Subcutaneous abdominal adipose tissue (tissue), 5 donors: ENCODE measurements at regions not wholly inside any gene's neighbourhood (a gene's known extent, or its start where the extent isn't known, plus 50 kb on each side); places are given as distances from the start of the nearest gene placed in this dataset.

ENCODE experiments used
- H3K27ac ChIP-seq: one replicate; pipeline ENCODE4 v1.7.0; 2013; ENCODE audit warnings: low read depth, mild to moderate bottlenecking, inconsistent platforms, low read length, moderate library complexity
- H3K27me3 ChIP-seq, 5 donors: one replicate each; pipeline ENCODE4 v1.7.0; 2013; ENCODE audit warnings: low read length in 5 of 5, inconsistent platforms in 1 of 5; ENCODE audit not compliant: control insufficient read depth in 5 of 5, insufficient read depth in 4 of 5
- H3K36me3 ChIP-seq, 5 donors: one replicate each; pipeline ENCODE4 v1.7.0; 2013; ENCODE audit warnings: low read length in 5 of 5; ENCODE audit not compliant: control insufficient read depth in 5 of 5, insufficient read depth in 5 of 5
- H3K4me1 ChIP-seq, 5 donors: one replicate each; pipeline ENCODE4 v1.7.0; 2013; ENCODE audit warnings: low read length in 5 of 5, mild to moderate bottlenecking in 3 of 5, moderate library complexity in 1 of 5; ENCODE audit not compliant: control insufficient read depth in 5 of 5, insufficient read depth in 5 of 5
- H3K4me3 ChIP-seq, 5 donors: one replicate each; pipeline ENCODE4 v1.7.0; 2013; ENCODE audit warnings: low read length in 5 of 5, low read depth in 1 of 5
- H3K9ac ChIP-seq, 5 donors: one replicate each; pipeline ENCODE4 v1.7.0; 2013; ENCODE audit warnings: low read length in 5 of 5, mild to moderate bottlenecking in 4 of 5, moderate library complexity in 3 of 5
- H3K9me3 ChIP-seq, 5 donors: one replicate each; pipeline ENCODE4 v1.7.0; 2013; ENCODE audit warnings: low read length in 5 of 5; ENCODE audit not compliant: control insufficient read depth in 5 of 5
- donor health status: healthy.
- donor health status: healthy.
- donor health status: healthy.
- donor health status: healthy.
- donor health status: healthy.

GRCh38 chr20:6530779-6531315, 236.6 kb upstream of the BMP2 start:
- Histone ChIP-seq H3K4me3 (no peak overlapping the region), H3K4me1 (no peaks in the 10 kb centered on the region), H3K27ac (no peak overlapping the region), H3K9ac (no peak overlapping the region), H3K9me3 (peaks cover 0 to 4% (median 0%) of the 10 kb centered on the region in 5 donors), H3K27me3 (no peaks in the 10 kb centered on the region), H3K36me3 (no peaks in the 10 kb centered on the region)

- H3K9ac ChIP-seq = no peak overlapping the region
- H3K36me3 ChIP-seq = no peaks in the 10 kb centered on the region
- H3K9me3 ChIP-seq = peaks cover 0 to 9% (median 5%) of the 10 kb centered on the region in 5 donors
- no peaks in the 10 kb centered on the region for H3K27me3 ChIP-seq
- no peak overlapping the region for H3K4me3 ChIP-seq
- no peak overlapping the region for H3K27ac ChIP-seq
- H3K4me1 ChIP-seq = no peaks in the 10 kb centered on the region
These were observed 237.2 kb upstream of the BMP2 start for GRCh38 chr20:6530254-6530653.

- Histone ChIP-seq H3K9ac (no peak overlapping the region), H3K27me3 (no peaks in the 10 kb centered on the region), H3K4me1 (no peaks in the 10 kb centered on the region), H3K27ac (no peak overlapping the region), H3K36me3 (no peaks in the 10 kb centered on the region), H3K4me3 (no peak overlapping the region), H3K9me3 (peaks cover 3 to 27% (median 16%) of the 10 kb centered on the region in 5 donors)
These were observed 241.8 kb upstream of the BMP2 start for GRCh38 chr20:6525447-6526303.

DNA sequence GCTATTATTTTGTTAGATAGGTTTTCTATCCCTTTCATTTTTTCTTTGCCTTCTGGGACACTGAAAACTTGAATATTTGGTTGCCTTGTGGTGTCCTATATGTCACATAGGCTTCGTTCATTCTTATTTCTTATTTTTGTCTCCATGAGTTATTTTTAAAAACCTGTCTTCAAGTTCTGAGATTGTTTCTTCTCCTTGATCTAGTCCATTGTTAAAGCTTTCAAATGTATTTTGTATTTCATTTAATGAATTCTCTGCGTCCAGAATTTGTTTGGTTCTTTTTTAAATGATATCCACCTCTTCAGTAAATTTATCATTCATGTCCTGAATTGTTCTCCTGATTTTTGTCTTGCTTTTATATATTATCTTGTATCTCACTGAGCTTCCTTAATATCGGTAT, 243.2 kb upstream of the BMP2 start:
- Histone ChIP-seq H3K36me3 (no peaks in the 10 kb centered on the region), H3K4me1 (no peaks in the 10 kb centered on the region), H3K27ac (no peak overlapping the region), H3K9ac (no peak overlapping the region), H3K9me3 (peaks cover 3 to 30% (median 16%) of the 10 kb centered on the region in 5 donors), H3K27me3 (no peaks in the 10 kb centered on the region), H3K4me3 (no peak overlapping the region)

- H3K9me3 ChIP-seq = peaks cover 3 to 18% (median 8%) of the 10 kb centered on the region in 5 donors
These were observed 247.9 kb upstream of the BMP2 start for GRCh38 chr20:6519556-6519955.

DNA sequence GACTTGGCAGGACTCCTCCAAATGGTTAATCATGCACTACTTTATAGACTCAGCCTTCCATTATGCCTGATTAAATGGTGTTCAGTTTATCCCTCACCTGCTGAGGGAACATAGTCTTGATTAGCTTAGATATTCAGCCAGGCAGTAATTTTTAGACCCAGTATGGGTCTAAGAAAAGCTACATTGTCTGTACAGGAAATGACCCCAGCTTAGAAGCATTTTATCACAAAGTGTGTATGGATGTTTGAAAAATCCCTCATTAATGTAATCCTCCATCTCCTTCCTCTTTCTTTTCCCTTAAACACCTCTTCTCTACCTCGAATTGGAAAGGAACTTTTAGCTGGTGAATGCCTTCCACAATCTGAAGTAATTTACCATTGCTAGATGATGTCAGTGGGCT, 252.2 kb upstream of the BMP2 start:
- H3K27me3 ChIP-seq = no peaks in the 10 kb centered on the region
- no peak overlapping the region for H3K4me3 ChIP-seq
- no peak overlapping the region for H3K9ac ChIP-seq
- H3K36me3 ChIP-seq = no peaks in the 10 kb centered on the region
- H3K27ac ChIP-seq = no peak overlapping the region
- no peaks in the 10 kb centered on the region for H3K9me3 ChIP-seq
- H3K4me1 ChIP-seq = no peaks in the 10 kb centered on the region

More at GRCh38 chr20:6519556-6519955, 247.9 kb upstream of the BMP2 start:
- no peaks in the 10 kb centered on the region for H3K36me3 ChIP-seq
- no peaks in the 10 kb centered on the region for H3K4me1 ChIP-seq
- H3K27ac ChIP-seq = no peak overlapping the region
- no peaks in the 10 kb centered on the region for H3K27me3 ChIP-seq
- no peak overlapping the region for H3K9ac ChIP-seq
- no peak overlapping the region for H3K4me3 ChIP-seq

GRCh38 chr20:6513599-6513998, 253.9 kb upstream of the BMP2 start:
- Histone ChIP-seq H3K9ac (no peak overlapping the region), H3K9me3 (peaks cover 0 to 6% (median 0%) of the 10 kb centered on the region in 5 donors), H3K27ac (no peak overlapping the region), H3K27me3 (no peaks in the 10 kb centered on the region), H3K36me3 (no peaks in the 10 kb centered on the region), H3K4me1 (no peaks in the 10 kb centered on the region), H3K4me3 (no peak overlapping the region)

- Histone ChIP-seq H3K27me3 (no peaks in the 10 kb centered on the region), H3K36me3 (no peaks in the 10 kb centered on the region), H3K4me3 (no peak overlapping the region), H3K9me3 (peaks cover 0 to 6% (median 0%) of the 10 kb centered on the region in 5 donors), H3K4me1 (no peaks in the 10 kb centered on the region), H3K27ac (no peak overlapping the region), H3K9ac (no peak overlapping the region)
These were observed 258.1 kb upstream of the BMP2 start for GRCh38 chr20:6509374-6509773.

DNA sequence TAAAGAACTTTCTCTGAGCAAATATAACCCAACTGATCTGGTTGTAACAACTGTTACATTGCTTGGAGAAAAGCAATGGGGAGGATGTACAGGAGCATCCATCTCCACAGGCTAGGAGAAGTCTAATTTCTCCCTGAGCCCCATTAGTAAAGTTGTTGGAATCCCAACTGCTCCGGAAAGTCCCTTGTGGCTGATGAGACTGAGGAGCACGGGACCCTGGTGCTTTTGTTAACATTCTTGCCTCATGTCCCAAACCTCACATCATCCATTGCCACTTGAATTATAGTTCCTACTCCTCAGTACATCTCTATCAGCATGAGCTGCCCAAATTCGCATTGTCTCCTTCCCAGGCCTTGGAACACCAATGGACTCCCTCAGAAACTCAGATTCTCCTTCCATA, 260.6 kb upstream of the BMP2 start:
- H3K27ac ChIP-seq = no peak overlapping the region
- H3K4me1 ChIP-seq = no peaks in the 10 kb centered on the region
- H3K9ac ChIP-seq = no peak overlapping the region
- no peaks in the 10 kb centered on the region for H3K36me3 ChIP-seq
- H3K9me3 ChIP-seq = peaks cover 0 to 6% (median 0%) of the 10 kb centered on the region in 5 donors
- H3K27me3 ChIP-seq = no peaks in the 10 kb centered on the region
- no peak overlapping the region for H3K4me3 ChIP-seq

GRCh38 chr20:6504826-6505225, 262.7 kb upstream of the BMP2 start:
- no peak overlapping the region for H3K27ac ChIP-seq

More at GRCh38 chr20:6504826-6505225, 262.7 kb upstream of the BMP2 start:
- Histone ChIP-seq H3K27me3 (no peaks in the 10 kb centered on the region), H3K4me1 (no peaks in the 10 kb centered on the region), H3K9me3 (peaks cover 0 to 6% (median 2%) of the 10 kb centered on the region in 5 donors), H3K36me3 (no peaks in the 10 kb centered on the region), H3K9ac (no peak overlapping the region), H3K4me3 (no peak overlapping the region)
